ENCODE measurements at regions not wholly inside any gene's neighbourhood (a gene's known extent, or its start where the extent isn't known, plus 50 kb on each side); places are given as distances from the start of the nearest gene placed in this dataset.

- no peak for DNase-seq
- H3K9me3 Mint-ChIP-seq = no peaks in the 10 kb centered on the region
- H3K27ac Mint-ChIP-seq = no peak overlapping the region
- no peak for TF ChIP-seq CTCF (IDR thresholded peaks at IDR 0.05)
- no peaks in the 10 kb centered on the region for H3K27me3 Mint-ChIP-seq (ENCODE audit: low read depth, poor library complexity)
- no peaks in the 10 kb centered on the region for H3K36me3 Mint-ChIP-seq (ENCODE audit: low read depth)
- H3K4me3 Mint-ChIP-seq = no peak overlapping the region
- H3K4me1 Mint-ChIP-seq = no peaks in the 10 kb centered on the region
Observed at GRCh38 chr1:188426561-188426960, 1597.8 kb downstream of the PLA2G4A start.

GRCh38 chr1:188427642-188428041 lies 1598.9 kb downstream of the PLA2G4A start:
- no peaks in the 10 kb centered on the region for H3K4me1 Mint-ChIP-seq
- TF ChIP-seq CTCF (IDR thresholded peaks at IDR 0.05) = no peak
- no peak overlapping the region for H3K4me3 Mint-ChIP-seq
- H3K27me3 Mint-ChIP-seq (ENCODE audit: low read depth, poor library complexity) = no peaks in the 10 kb centered on the region
- no peak for DNase-seq
- no peaks in the 10 kb centered on the region for H3K9me3 Mint-ChIP-seq
- no peaks in the 10 kb centered on the region for H3K36me3 Mint-ChIP-seq (ENCODE audit: low read depth)
- no peak overlapping the region for H3K27ac Mint-ChIP-seq

GRCh38 chr1:188429386-188429785 lies 1600.6 kb downstream of the PLA2G4A start:
- Mint-ChIP-seq H3K27ac (no peak overlapping the region), H3K9me3 (no peaks in the 10 kb centered on the region), H3K4me3 (no peak overlapping the region), H3K4me1 (no peaks in the 10 kb centered on the region), H3K36me3 (ENCODE audit: low read depth) (no peaks in the 10 kb centered on the region), H3K27me3 (ENCODE audit: low read depth, poor library complexity) (no peaks in the 10 kb centered on the region)
- TF ChIP-seq CTCF (IDR thresholded peaks at IDR 0.05) = no peak
- DNase-seq = no peak

GRCh38 chr1:188432427-188432826 lies 1603.7 kb downstream of the PLA2G4A start:
- H3K36me3 Mint-ChIP-seq (ENCODE audit: low read depth) = no peaks in the 10 kb centered on the region
- no peak overlapping the region for H3K27ac Mint-ChIP-seq
- no peak overlapping the region for H3K4me3 Mint-ChIP-seq
- no peak for DNase-seq
- no peaks in the 10 kb centered on the region for H3K4me1 Mint-ChIP-seq
- H3K9me3 Mint-ChIP-seq = no peaks in the 10 kb centered on the region
- no peak for TF ChIP-seq CTCF (IDR thresholded peaks at IDR 0.05)
- H3K27me3 Mint-ChIP-seq (ENCODE audit: low read depth, poor library complexity) = no peaks in the 10 kb centered on the region

- DNase-seq = no peak
- Mint-ChIP-seq H3K4me3 (no peak overlapping the region), H3K27me3 (ENCODE audit: low read depth, poor library complexity) (no peaks in the 10 kb centered on the region), H3K9me3 (no peaks in the 10 kb centered on the region), H3K4me1 (no peaks in the 10 kb centered on the region), H3K36me3 (ENCODE audit: low read depth) (no peaks in the 10 kb centered on the region), H3K27ac (no peak overlapping the region)
- no peak for TF ChIP-seq CTCF (IDR thresholded peaks at IDR 0.05)
Observed at GRCh38 chr1:188433425-188433824, 1604.7 kb downstream of the PLA2G4A start.

GRCh38 chr1:188444526-188444925 lies 1615.8 kb downstream of the PLA2G4A start:
- Mint-ChIP-seq H3K4me3 (no peak overlapping the region), H3K9me3 (no peaks in the 10 kb centered on the region), H3K27me3 (ENCODE audit: low read depth, poor library complexity) (no peaks in the 10 kb centered on the region), H3K36me3 (ENCODE audit: low read depth) (no peaks in the 10 kb centered on the region), H3K27ac (no peak overlapping the region), H3K4me1 (no peaks in the 10 kb centered on the region)
- no peak for DNase-seq
- TF ChIP-seq CTCF (IDR thresholded peaks at IDR 0.05) = no peak

Data from nephron progenitor cell (in vitro differentiated cells).